ENCODE measurements at regions not wholly inside any gene's neighbourhood (a gene's known extent, or its start where the extent isn't known, plus 50 kb on each side); places are given as distances from the start of the nearest gene placed in this dataset.
"Not testable (repeated sequence)": the region's sequence is repeated elsewhere in the genome, so short reads cannot be mapped to it uniquely, and the experiment has no call there.

DNA sequence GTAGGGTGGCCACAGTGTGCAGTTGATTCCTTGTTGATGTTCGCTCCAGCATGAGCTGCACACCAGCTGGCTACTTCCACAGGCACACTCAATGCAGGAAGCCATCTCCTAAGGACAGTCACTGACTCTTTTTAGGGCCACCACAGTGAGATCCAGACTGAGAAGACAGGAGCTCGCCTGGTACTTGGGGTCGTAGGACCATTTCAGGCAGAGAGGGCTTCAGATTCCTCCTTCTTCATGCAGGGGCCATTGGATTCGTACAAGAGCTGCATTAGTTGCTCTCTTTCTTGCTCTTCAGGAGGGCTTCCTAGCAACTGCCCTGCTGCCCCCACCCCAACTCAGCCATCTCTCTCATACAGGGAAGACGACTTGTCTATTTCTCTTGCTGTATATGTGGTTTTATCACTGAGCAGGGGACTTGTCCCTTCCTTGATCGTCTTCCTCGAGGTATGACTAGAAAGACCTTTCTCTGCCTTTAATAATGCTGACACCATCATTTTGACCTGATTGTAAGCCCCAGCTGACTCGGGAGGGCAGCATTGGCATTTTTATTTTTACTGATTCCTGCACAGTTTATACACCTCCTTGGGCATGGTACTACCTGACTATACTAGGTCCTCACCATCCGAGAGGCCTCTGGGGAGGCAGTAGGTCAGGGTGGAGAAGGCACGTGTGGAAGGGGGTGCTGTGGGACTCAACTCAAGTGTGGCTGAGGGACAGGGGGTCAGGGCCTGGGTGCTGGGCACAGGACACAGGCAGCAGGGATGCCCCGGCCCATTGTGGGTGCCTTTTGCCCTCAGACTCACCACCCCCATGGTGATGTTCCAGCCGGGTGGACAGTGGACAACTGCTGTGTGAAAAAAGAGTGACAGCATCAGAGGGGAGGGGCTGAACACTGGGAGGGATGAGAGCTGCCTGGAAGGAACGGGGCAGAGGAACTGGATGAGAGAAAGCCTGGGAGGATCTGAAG, 136.7 kb upstream of the ZNF746 start:
- DNase-seq (ENCODE audit: low spot score) = no peak

DNA sequence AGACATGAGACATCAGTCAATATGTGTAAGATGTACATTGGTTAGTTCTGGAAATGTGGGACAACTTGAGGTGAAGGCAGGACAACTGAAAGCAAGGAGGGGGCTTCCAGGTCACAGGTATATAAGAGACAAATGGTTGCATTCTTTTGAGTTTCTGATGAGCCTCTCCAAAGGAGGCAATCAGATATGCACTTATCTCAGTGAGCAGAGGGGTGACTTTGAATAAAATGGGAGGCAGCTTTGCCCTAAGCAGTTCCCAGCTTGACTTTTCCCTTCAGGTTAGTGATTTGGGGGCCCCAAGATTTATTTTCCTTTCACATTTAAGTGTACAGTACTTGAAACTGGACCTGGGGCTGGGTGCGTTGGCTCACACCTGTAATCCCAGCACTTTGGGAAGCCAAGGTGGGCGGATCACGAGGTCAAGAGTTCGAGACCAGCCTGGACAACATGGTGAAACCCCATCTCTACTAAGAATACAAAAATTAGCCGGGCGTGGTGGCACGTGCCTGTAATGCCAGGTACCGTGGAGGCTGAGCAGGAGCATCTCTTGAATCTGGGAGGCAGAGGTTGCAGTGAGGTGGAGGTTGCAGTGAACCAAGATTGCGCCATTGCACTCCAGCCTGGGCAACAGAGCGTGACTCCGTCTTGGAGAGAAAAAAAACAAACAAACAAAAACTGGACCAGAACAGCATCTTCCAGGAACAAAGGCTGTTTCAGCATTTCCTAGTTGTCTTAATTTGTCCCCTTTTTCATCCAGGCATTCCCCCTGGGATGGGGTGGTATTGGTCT, 130.9 kb upstream of the ZNF746 start:
- not testable (repeated sequence) for DNase-seq (ENCODE audit: low spot score)

DNA sequence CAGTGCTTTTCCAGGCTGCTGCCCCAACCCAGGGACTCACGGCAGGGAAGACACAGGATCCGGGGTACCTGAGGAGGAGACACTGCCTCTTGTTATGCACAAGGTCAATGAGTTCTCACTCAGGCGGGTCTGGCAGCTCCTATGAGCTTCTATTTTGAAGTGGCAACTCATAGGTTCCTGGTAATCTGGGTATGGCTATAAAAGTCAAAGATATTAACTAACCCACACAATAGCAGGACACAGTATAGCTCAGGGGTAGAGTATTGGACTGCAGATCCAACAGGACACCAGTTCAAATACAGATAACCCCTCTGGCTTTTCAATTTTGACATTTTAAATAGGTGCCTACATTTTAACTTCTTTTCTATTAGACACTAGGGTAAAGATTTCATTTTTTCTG, 130.3 kb upstream of the ZNF746 start:
- no peak for DNase-seq (ENCODE audit: low spot score)

DNA sequence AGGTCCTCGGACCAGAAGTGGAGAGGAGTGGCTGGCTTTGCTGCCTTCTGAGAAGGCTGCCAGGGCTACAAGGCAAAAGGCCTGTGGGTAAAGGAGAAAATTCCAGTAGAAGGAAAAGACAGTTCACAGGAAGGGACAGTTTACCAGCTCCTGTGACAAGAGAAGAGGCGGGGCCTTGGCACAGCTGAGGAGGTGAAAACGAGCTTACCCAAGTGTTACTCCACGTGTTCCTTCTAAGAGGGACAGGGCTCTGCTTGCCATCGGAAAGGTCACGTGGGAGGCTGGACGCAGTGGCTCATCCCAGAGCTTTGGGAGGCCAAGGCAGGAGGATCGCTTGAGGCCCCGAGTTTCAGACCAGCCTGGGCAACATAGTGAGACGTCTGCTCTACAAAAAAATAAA, 129.4 kb upstream of the ZNF746 start:
- no peak for DNase-seq (ENCODE audit: low spot score)

DNA sequence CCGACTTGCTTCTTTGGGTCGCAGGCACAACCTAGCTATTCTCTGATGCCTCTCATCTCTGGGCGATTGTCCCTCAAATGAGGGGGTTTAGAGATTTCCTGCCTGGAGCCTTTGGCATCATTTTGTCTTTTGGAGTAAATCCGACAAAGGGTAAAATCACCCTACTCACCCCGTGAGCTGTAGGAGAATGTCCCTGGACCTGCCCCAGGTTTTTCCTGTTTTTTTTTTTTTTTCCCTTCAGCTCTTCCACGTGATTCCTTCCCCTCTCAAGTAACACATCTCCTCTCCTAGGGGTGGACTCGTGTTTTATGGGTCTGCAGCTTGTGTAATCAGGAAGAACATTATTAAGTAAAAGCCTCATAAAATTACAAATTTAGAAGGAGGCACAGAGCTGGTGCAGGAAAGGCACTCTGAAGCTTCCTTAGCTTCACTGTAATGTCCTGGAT, 128.4 kb upstream of the ZNF746 start:
- DNase-seq (ENCODE audit: low spot score) = no peak

DNA sequence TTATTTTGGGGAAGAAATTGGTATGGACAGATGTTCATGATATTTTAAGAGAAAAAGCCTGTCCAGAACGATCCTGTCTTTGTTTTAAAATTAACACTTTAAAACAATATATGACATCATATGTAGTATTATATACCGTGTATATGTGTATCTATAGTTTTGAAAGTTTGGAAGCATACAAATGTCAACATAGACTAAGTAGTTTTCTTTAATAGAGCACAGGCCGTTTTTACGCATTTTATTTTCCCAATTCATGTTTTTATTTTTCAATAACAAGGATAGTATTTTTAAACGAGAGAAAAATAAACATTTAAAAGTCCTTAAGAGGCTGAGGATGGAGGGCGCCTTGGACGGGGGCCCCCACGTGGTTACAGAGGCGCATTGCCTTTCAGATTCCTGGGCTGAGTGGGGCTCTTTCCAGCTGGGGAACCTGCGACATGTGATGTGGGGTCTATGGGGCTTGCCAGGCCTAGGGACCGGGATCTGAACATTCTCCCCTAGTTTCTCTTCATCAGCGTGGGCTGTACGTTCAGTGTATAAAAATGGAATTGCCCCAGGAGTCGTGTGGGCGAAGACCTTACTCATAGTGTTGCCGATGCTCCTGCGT, 127.8 kb upstream of the ZNF746 start:
- peak; percentile 75 for DNase-seq (ENCODE audit: low spot score)

DNA sequence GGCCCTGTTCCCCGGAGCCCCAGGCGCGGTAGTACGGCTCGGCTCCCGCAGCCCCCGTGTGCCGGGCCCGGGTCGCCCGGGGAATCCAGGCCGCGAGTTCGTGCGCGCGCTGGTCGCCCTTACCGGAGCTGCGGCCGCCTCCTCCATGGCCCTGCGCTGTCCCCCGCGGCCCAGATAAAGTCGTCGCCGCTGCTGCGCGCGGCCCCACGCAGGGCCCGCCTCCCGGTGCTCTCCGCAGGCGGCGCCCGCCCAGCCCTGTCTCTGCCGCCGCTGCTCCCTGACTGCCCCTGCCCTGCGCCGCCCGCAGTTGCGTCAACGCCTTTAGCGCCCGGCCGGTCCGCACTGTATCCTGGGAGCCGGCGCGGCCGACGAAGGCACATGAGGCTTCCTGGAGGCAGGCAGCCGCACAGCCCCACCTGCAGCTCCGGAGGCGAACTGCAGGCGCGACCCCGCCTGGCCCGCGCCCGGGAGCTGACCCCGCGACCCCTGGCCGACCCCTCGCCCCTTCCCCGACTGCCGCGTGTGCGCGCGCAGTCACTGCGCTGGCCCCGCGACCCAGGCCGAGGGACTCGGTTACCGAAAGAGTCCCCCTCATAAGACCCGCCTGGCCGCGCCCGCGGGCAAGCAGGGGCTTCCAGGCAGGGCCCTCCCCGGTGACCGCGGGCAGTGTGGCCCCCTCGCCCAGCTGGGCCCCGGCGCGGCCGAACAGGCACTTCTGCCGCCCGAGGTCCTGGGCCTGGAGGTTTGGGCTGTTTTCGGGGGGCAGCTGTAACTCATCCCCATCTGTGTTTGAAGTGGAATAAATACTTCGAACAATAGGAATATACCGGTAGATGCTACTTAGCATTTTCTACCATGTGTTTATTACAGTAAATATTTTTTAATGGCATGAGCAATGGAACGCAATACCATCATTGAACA, 127.1 kb upstream of the ZNF746 start:
- DNase-seq (ENCODE audit: low spot score) = peak; percentile 95

DNA sequence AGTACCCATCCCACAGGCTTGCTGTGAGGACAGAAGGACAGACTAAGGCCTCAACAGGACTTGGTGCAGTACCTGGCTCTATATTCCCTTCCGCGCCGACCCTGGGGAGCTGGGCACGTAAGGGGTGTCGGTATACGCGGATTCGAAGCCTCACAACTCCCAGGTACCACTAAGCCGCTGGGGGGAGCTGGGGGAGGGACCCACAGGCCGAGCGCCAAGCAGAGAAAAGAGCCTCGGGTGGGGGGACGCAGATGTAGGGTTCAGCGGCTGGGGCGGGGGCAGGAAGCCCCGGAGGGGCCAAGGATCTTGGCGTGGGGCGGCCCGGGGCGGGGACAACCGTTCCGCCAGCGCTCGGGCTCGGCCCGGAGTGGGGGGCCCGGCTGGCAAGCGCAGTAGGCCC, 126.4 kb upstream of the ZNF746 start:
- DNase-seq (ENCODE audit: low spot score) = no peak

DNA sequence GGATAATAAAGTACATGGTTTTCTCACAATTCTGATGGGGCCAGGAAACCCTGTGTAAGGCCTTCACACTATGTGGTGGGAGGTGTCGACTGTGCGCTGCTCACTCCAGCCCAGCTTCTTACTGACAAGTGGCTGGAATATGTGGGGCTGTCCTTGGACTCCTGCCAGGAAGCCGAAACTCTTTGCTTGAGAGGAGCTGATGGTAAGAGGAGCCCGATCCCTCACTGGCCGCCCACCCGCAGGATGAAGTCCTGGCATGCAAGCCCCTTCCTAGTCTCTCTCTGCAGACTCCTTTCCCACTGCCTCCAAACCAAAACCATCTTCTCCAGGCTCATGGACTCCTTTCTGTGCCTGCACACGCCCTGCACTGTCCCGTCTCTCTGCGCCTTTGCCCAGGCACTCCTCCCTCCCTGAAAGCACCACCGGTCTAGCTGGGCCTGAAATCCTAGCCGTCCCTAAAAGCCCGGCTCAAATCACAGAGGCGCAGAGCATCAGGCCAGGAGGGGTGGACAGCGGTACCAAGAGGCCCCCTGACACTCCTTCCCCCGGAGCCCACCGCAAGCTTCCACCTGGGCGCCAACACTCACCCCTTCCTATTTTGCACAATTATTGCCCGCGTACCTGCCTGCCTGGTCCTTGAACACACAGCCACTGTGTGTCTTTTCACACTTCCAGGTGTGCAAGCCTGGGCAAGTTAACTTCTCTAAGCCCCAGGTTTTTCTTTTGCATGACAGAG, 125.8 kb upstream of the ZNF746 start:
- DNase-seq (ENCODE audit: low spot score) = not testable (repeated sequence)

DNA sequence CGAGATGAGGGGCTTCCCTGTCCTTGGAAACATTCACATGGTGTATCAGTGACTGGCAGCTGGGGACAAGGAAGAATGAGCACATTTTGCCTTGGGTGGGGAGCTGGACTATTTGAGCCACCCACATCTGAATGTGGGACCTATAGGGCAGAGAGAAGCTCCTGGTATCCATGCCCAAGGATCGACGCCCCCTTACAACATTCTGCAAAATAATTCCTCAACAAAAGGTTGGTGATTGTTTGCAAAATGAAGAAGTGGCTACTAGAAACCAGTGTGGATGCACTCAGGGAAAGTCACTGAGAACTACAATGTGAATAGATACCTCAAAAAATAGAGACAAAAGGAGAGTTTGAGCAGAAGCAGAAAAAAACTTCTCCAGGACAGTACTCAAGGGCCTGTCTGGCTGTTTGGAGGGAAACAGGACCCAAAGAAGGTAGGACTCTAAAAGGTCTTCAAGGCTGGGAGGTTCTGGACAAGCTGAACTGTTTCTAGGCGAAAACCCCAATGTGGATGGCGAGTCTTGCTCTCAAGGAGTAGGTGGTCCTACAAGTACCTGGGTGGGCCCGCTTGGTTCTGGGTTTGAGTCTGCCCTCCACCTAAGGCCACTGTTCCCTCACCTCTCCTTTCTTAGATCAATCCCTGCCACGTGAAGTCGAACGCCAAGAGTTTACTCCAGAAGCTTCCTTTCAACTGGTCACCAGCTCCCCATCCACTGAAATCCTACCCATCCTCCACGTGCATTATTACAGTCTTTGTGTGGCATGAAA, 125.0 kb upstream of the ZNF746 start:
- DNase-seq (ENCODE audit: low spot score) = no peak

DNA sequence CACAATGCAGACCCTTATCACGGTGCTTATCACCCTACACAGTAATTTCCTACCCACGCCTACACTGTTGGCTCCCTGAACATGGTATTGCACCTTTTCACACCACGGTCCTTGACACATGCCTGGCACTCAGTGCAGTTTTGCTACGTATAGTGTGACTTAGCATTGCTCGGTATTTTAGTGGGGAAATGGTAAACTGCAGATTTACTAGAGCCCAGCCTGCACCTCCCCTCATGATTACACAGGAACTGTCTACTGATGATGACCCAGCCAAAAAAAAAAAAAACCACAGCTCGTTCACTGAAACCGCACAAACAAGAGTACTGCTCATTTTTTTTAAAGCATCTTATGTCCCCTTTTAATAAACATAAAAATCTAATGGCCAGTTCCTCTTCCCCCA, 124.2 kb upstream of the ZNF746 start:
- no peak for DNase-seq (ENCODE audit: low spot score)

DNA sequence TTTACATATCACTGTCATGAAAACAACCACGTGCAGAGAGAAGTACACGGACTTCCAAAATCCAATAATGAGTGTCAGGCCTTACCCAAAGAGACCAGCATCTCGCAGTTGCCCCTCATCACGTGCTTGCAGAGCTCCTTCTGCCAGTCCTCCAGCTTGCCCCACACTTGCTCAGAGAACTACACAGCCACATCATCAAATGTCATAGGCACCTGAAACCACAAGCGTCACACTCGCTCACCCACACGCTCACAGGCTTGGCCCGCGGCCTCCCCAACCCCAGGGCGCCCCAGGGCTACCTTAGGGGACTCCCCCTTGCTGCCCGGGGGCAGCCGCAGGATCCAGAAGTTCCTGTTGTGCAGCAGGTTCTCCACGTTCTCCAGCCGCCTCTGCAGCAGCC, 123.4 kb upstream of the ZNF746 start:
- no peak for DNase-seq (ENCODE audit: low spot score)

DNA sequence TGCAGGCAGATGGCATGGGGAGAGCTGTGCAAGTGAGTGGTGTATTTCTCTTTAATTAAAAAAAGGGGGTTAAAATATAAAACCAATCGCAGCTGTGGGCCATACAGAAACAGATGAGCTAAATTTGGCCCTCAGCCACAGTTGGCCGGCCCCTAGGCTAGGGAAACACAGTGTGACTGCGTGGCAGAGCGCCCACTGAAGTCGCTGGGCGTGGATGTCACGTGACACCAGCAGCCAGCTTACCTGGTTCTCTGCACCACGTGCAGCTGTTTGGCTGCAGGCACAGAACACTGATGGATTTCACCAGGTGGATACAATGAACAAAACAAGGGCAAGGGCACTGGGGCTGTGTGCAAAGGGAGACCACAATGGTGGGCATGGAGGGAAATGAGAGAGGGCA, 119.3 kb upstream of the ZNF746 start:
- DNase-seq (ENCODE audit: low spot score) = no peak

DNA sequence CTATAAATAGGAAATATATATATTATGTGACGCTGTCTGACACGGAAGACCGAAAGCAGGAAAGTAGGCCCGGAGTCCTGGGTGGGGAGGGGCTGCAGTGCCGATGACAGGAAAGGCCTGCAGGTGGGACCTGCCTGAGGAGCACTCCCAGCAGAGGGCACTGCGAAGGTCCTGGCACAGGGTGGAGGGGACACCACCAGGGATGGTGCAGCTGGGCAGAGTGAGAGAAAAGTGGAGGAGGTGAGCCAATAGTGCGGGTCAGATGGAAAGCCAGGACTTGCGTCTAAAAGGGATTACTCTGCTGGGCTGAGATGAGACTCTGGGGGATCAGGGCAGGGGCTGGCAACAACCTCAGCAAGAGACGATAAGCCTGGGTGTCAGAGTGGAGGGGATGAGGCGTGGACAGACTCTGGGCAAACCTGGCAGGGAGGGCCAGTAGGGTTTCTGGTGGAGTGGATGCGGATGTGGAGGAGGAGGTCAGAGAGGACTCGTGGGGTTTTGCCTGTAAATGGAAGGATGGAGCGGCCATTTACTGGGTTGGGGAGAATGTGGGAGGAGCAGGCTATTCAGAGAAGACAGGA, 118.2 kb upstream of the ZNF746 start:
- DNase-seq (ENCODE audit: low spot score) = peak; percentile 44

DNA sequence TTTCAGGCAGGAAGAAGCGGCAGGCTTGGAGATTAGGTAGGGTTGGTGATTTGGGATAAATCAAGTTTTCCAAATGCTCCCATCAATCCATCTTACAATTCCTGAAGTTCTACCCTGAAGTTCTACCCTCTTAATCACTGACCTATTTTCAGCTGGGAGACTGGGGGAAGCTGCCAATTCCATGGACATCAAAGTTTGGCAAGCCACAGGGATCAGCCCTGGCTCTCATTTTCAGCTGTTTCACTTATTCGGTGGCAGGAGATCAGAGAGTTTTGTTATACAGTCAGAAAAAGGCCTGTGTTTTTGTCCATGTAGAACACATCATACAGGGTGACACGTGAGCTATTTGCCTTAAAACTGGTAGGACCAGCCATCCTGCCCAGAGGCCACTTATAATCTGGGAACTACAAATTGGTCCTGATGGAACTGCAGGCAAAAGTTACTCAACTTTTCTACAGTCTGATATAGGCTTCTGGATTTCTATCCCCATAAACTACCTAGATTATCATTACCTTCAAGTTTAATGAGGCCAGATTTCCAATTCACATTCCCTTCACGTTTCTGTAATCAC, 112.9 kb upstream of the ZNF746 start:
- DNase-seq (ENCODE audit: low spot score) = no peak

DNA sequence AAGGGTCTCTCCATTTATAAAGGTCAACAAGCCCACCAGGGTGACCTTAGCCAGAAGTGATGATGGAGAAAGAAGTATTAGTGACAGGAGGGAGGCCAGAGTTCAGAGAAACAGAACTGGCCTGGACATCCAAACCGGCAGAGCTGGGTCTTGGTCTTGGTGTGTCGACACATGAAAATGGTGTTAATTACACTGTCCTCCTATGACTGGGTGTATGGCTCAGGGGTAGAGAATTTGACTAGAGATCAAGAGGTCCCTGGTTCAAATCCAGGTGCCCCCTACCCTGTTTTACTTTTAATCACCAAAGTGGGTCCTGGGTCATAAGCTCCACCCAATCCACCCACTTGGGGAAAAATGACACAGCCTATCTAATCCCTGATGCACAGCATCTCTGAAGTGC, 110.6 kb upstream of the ZNF746 start:
- no peak for DNase-seq (ENCODE audit: low spot score)

DNA sequence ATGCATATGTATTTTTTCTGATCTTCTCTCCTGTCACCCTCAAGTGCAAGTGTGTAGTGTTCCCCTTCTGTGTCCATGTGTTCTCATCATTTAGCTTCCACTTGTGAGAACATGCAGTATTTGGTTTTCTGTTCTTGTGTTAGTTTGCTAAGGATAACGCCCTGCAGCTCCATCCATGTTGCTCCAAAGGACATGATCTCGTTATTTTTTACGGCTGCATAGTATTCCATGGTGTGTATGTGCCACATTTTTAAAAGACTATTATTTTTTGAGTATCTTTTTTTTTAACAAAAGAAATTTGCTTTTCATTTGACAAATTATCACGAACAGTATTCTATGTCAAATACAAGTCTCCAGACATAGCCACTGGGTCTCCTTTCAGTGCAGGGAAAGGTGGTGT, 110.1 kb upstream of the ZNF746 start:
- DNase-seq (ENCODE audit: low spot score) = no peak

DNA sequence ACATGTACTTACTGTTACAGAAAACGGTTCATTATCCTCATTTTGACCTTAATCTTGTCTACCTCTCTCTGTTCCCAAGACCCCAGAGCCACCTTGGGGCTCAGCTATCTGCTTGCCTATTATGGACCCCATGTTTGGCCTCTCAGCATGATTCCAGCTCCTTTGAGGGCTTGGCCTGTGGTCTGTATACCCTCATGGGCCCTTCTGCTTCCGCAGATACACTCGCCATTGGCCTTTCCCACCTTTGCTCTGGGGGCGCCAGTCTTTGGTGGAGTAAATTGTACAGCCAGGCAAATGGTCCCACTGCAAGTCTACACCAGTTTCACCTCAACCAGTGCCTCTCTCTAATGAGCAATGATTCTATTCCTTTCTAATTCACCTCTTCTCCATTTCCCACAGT, 109.2 kb upstream of the ZNF746 start:
- DNase-seq (ENCODE audit: low spot score) = no peak

DNA sequence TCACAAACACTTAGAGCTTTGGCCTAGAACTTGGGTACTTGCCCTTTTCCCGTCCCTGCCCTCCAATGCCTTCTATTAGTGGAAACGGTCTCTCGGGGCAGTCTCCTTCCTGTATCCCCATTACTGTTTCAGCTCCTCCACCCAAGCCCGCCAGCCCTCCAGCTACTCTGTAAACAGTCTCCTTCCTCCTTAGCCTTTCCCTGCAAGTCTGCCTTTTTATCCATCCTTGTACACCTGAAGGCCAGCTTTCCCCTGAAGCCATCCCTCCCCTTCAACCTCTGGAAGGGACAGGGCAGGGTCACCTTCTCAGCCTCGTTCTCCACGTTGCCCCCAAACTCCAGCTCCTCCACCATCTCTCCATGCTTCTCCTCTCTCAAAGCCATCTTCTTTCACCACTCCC, 108.1 kb upstream of the ZNF746 start:
- no peak for DNase-seq (ENCODE audit: low spot score)
